SK-N-MC (cell line): ENCODE measurements at regions not wholly inside any gene's neighbourhood (a gene's known extent, or its start where the extent isn't known, plus 50 kb on each side); places are given as distances from the start of the nearest gene placed in this dataset.

Experiments
- DNase-seq: peaks from one replicate; pipeline ENCODE4 v3.0.0-alpha.2; 2011; ENCODE audit warnings: low read depth, low spot score
- H3K27ac ChIP-seq: fragments of 200-600 bp; sonication (generic); 2 replicates; pipeline ENCODE4 v1.5.1; 2016; ENCODE audit warnings: mixed run types
- H3K36me3 ChIP-seq: fragments of 200-600 bp; sonication (generic); 2 replicates; pipeline ENCODE4 v1.6.1; 2017; ENCODE audit warnings: antibody characterized with exemption, low read length, mixed read lengths; ENCODE audit not compliant: insufficient read depth
- H3K4me3 ChIP-seq: fragments of 200-600 bp; sonication (generic); 2 replicates; pipeline ENCODE4 v1.5.1; 2016
- H3K9ac ChIP-seq: fragments of 200-600 bp; sonication (generic); 2 replicates; pipeline ENCODE4 v1.8.0; 2017; ENCODE audit warnings: mixed run types, mixed read lengths; ENCODE audit not compliant: insufficient read length
- H3K9me3 ChIP-seq: fragments of 200-600 bp; sonication (generic); 2 replicates; pipeline ENCODE4 v1.6.1; 2017; ENCODE audit warnings: low read depth, mild to moderate bottlenecking, antibody characterized with exemption, low read length, moderate library complexity, mixed read lengths
- EZH2 ChIP-seq: fragments of 200-600 bp; sonication (generic); IDR thresholded peaks from one replicate; pipeline ENCODE4 v1.6.1; 2017; ENCODE audit warnings: antibody characterized with exemption
- FOXP2 ChIP-seq: optimal IDR thresholded peaks from 2 replicates; pipeline ENCODE3; 2011; ENCODE audit warnings: mild to moderate bottlenecking, moderate library complexity; ENCODE audit not compliant: insufficient read depth; ENCODE audit errors: extremely low read length, control extremely low read depth
- POLR2AphosphoS5 ChIP-seq: IDR thresholded peaks from 2 replicates; pipeline ENCODE4 v1.6.1; 2012; ENCODE audit warnings: mild to moderate bottlenecking, low read depth, low read length, borderline replicate concordance

- no peak overlapping the region for H3K27ac ChIP-seq
- H3K36me3 ChIP-seq: no peaks in the 10 kb centered on the region
- TF ChIP-seq POLR2AphosphoS5 (no peak), FOXP2 (no peak), EZH2 (no peak)
- H3K9me3 ChIP-seq: no peaks in the 10 kb centered on the region
- no peak for DNase-seq
- H3K4me3 ChIP-seq: no peak overlapping the region
- H3K9ac ChIP-seq: no peak overlapping the region
Observed at GRCh38 chr2:16085073-16085472, 144.7 kb downstream of the MYCN start.

GRCh38 chr2:16084274-16084673, 143.9 kb downstream of the MYCN start:
- Histone ChIP-seq H3K36me3 (no peaks in the 10 kb centered on the region), H3K27ac (no peak overlapping the region), H3K4me3 (no peak overlapping the region), H3K9me3 (no peaks in the 10 kb centered on the region), H3K9ac (no peak overlapping the region)
- TF ChIP-seq FOXP2: no peak
- no peak for TF ChIP-seq EZH2
- TF ChIP-seq POLR2AphosphoS5: no peak
- no peak for DNase-seq

- Histone ChIP-seq H3K9me3 (no peaks in the 10 kb centered on the region), H3K4me3 (no peak overlapping the region), H3K36me3 (no peaks in the 10 kb centered on the region), H3K27ac (no peak overlapping the region), H3K9ac (no peak overlapping the region)
- TF ChIP-seq EZH2: no peak
- no peak for TF ChIP-seq FOXP2
- no peak for TF ChIP-seq POLR2AphosphoS5
- no peak for DNase-seq
Observed at GRCh38 chr2:16082276-16082675, 141.9 kb downstream of the MYCN start.

DNA sequence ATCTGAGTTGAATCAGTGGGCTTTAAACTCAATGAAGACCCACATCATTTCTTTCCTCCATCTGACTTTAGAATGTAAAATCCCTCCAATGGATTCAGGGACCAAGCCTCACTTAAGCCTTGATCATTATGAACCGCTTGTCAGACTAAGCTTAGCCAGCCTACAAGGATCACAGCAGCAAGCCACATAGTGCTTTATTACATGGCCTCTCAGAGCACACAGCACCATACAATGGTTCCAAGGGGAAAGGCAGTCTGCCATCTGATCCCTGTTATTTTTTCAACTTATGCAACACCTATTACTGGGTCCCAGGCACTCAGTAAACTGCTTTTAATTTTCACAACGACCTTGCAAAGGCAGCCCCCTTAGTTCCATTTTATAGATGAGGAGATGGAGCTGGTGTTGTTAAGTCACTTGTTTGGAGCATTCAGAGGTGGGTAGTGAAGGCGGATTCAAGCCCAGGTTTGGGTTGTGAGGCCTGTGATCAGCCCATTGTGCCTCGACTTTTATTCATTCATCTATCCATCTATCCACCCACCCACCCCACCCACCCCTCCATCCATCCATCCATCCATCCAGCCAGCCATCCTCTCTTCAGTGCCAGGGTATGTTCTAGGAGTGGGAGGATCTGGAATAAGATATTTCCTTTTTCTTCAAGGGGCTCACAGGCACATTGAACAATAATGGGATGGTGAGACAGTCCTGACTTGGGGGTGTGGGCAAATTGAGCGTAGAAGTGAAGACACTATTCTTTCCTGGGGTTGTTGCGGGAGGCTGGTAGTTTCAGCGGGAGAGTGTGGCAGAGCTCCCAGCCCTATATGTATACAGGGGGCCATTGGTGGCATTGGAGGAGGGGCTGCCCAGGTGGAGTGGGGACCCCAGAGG, 141.2 kb downstream of the MYCN start:
- Histone ChIP-seq H3K36me3 (no peaks in the 10 kb centered on the region), H3K4me3 (no peak overlapping the region), H3K9me3 (no peaks in the 10 kb centered on the region), H3K27ac (no peak overlapping the region), H3K9ac (no peak overlapping the region)
- no peak for TF ChIP-seq POLR2AphosphoS5
- no peak for TF ChIP-seq FOXP2
- no peak for TF ChIP-seq EZH2
- DNase-seq: no peak

DNA sequence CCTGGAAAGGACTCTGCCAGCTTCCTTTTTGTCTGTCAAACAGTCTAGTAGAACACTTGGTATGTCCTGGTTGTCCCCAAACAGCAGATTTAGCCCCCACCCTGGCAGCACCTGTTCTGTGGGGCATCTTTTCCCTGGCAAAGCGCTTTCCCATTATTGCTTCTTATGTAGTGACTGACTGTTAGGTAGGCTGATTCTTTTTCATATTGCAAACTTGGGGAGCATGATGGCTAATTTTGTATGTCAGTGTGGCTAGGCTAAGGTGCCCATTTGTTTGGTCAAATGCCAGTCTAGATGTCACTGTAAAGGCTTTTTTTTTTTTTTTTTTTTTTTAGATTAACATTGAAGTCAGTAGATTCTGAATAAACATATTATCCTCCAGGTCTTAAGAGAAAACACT, 140.2 kb downstream of the MYCN start:
- H3K9ac ChIP-seq: no peak overlapping the region
- H3K4me3 ChIP-seq: no peak overlapping the region
- H3K36me3 ChIP-seq: no peaks in the 10 kb centered on the region
- TF ChIP-seq EZH2: no peak
- no peak for TF ChIP-seq FOXP2
- no peak for TF ChIP-seq POLR2AphosphoS5
- no peaks in the 10 kb centered on the region for H3K9me3 ChIP-seq
- H3K27ac ChIP-seq: no peak overlapping the region
- DNase-seq: no peak

- TF ChIP-seq FOXP2: no peak
- H3K9ac ChIP-seq: no peak overlapping the region
- no peak overlapping the region for H3K27ac ChIP-seq
- H3K36me3 ChIP-seq: no peaks in the 10 kb centered on the region
- H3K4me3 ChIP-seq: no peak overlapping the region
- no peak for DNase-seq
- H3K9me3 ChIP-seq: no peaks in the 10 kb centered on the region
Observed at GRCh38 chr2:16080071-16080470, 139.7 kb downstream of the MYCN start.

GRCh38 chr2:16079637-16080036, 139.3 kb downstream of the MYCN start:
- no peak for TF ChIP-seq POLR2AphosphoS5
- TF ChIP-seq EZH2: no peak
- TF ChIP-seq FOXP2: no peak
- H3K9me3 ChIP-seq: no peaks in the 10 kb centered on the region
- no peak overlapping the region for H3K9ac ChIP-seq
- no peak for DNase-seq
- H3K36me3 ChIP-seq: no peaks in the 10 kb centered on the region
- no peak overlapping the region for H3K4me3 ChIP-seq
- H3K27ac ChIP-seq: no peak overlapping the region

GRCh38 chr2:16077601-16078000, 137.3 kb downstream of the MYCN start:
- no peaks in the 10 kb centered on the region for H3K9me3 ChIP-seq
- H3K36me3 ChIP-seq: no peaks in the 10 kb centered on the region
- no peak for TF ChIP-seq EZH2
- TF ChIP-seq FOXP2: no peak
- no peak for TF ChIP-seq POLR2AphosphoS5
- no peak overlapping the region for H3K9ac ChIP-seq
- H3K4me3 ChIP-seq: no peak overlapping the region
- no peak for DNase-seq
- no peak overlapping the region for H3K27ac ChIP-seq

GRCh38 chr2:16076911-16077310, 136.6 kb downstream of the MYCN start:
- H3K4me3 ChIP-seq: no peak overlapping the region
- H3K9me3 ChIP-seq: no peaks in the 10 kb centered on the region
- no peak for DNase-seq
- H3K9ac ChIP-seq: no peak overlapping the region
- H3K27ac ChIP-seq: no peak overlapping the region
- H3K36me3 ChIP-seq: no peaks in the 10 kb centered on the region
- TF ChIP-seq POLR2AphosphoS5 (no peak), EZH2 (no peak), FOXP2 (no peak)
